HepG2 (cell line): ENCODE measurements at regions not wholly inside any gene's neighbourhood (a gene's known extent, or its start where the extent isn't known, plus 50 kb on each side); places are given as distances from the start of the nearest gene placed in this dataset.

ENCODE experiments used
- GABPB1 ChIP-seq: IDR thresholded peaks from 2 replicates; pipeline ENCODE4 v1.6.1; 2016; ENCODE audit warnings: mild to moderate bottlenecking, missing genetic modification reagents, moderate library complexity, missing compliant biosample characterization
- KAT8 ChIP-seq: IDR thresholded peaks from 2 replicates; pipeline ENCODE4 v1.6.1; 2016; ENCODE audit warnings: missing genetic modification reagents, missing compliant biosample characterization
- SOX13 ChIP-seq, 3 experiments: fragments of 450-650 bp in 1 of 3; sonication (generic) in 1 of 3; formaldehyde crosslinking in 1 of 3; IDR thresholded peaks in 2 of 3; conservative IDR thresholded peaks in 1 of 3; 2 replicates each; pipeline versions ENCODE4 v1.5.0 to v1.6.1; 2016 to 2020; ENCODE audit warnings: antibody characterized with exemption in 1 of 3, mild to moderate bottlenecking in 1 of 3, missing compliant biosample characterization in 1 of 3, missing genetic modification reagents in 1 of 3, moderate library complexity in 1 of 3
- SUZ12 ChIP-seq: fragments of 150-350 bp; IDR thresholded peaks from 2 replicates; pipeline ENCODE4 v1.6.1; 2014; ENCODE audit warnings: low read depth, low read length
- YY1 ChIP-seq: IDR thresholded peaks from 2 replicates; pipeline ENCODE4 v1.6.1; 2011; ENCODE audit warnings: low read length, low read depth, moderate library complexity, mild to moderate bottlenecking; ENCODE audit not compliant: insufficient read depth, insufficient replicate concordance
- ZNF207 ChIP-seq: fragments of 450-650 bp; IDR thresholded peaks from 2 replicates; pipeline ENCODE4 v1.6.1; 2016; ENCODE audit warnings: antibody characterized with exemption, borderline replicate concordance
- ZNF275 ChIP-seq: sonication (generic); formaldehyde crosslinking; IDR thresholded peaks from 2 replicates; pipeline ENCODE4 v1.8.0; 2022; ENCODE audit warnings: missing genetic modification reagents, mild to moderate bottlenecking, inconsistent platforms, borderline replicate concordance
- ZNF331 ChIP-seq: sonication (generic); formaldehyde crosslinking; IDR thresholded peaks from 2 replicates; pipeline ENCODE4 v1.4.0; 2020; ENCODE audit warnings: missing genetic modification reagents
- ZNF512 ChIP-seq: sonication (generic); formaldehyde crosslinking; IDR thresholded peaks from 2 replicates; pipeline ENCODE4 v1.4.0; 2020; ENCODE audit warnings: mild to moderate bottlenecking, missing genetic modification reagents

- TF ChIP-seq SUZ12 (no peak), YY1 (no peak), ZNF275 (CRISPR knock-in tag) (no peak), ZNF512 (CRISPR knock-in tag) (no peak), ZNF331 (CRISPR knock-in tag) (no peak), KAT8 (CRISPR knock-in tag) (no peak), GABPB1 (CRISPR knock-in tag) (no peak), ZNF207 (no peak), SOX13 (IDR thresholded peaks at IDR 0.05) (no peak), SOX13 (CRISPR knock-in tag; conservative IDR thresholded peaks at IDR 0.05 in 1 of 2, IDR thresholded peaks at IDR 0.05 in 1 of 2) (no peak)
These were observed 611.0 kb downstream of the DOK5 start for GRCh38 chr20:55086421-55086820.
